ENCODE measurements at regions not wholly inside any gene's neighbourhood (a gene's known extent, or its start where the extent isn't known, plus 50 kb on each side); places are given as distances from the start of the nearest gene placed in this dataset.

- no peak for DNase-seq
Measured at GRCh38 chr1:221109930-221110329, 230.7 kb downstream of the HLX start.

DNA sequence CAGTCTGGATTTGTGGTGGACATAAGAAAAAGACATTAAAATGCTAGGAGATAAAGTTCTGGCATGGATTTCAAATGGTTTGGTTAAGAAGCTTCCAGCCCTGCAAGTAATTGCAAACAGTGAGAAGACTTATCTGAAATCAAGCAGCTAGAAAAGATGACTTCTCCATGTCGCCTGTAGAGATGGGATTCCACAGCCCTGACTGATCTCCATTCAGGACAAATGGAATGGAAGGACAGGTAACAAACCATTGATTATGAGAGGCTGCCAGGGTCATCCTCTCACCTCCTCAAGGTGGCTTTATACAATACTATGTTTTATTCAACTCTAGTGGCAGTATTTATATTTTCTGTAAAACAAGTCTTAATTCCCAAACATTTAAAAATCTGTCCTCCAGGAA, 237.9 kb downstream of the HLX start:
- DNase-seq = no peak

DNA sequence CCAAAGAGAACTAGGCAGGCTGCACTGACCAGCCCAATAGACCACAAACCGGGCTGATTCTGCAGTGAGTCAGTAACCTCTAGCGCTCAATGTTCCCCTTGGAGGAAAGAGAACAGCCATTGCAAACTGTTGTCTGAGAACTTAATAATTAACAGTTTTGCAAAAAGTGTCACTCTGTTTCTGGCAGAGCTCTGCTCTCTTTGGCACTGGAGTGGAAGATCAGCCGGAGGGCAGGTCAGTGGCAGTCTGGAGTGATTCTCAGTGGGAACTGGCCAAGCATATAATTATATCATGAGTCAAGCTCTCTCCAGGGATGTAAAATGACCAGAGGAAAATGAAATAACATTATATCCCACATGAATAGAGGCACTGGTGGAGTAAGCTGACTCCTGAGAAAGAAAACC, 238.3 kb downstream of the HLX start:
- DNase-seq = no peak

DNA sequence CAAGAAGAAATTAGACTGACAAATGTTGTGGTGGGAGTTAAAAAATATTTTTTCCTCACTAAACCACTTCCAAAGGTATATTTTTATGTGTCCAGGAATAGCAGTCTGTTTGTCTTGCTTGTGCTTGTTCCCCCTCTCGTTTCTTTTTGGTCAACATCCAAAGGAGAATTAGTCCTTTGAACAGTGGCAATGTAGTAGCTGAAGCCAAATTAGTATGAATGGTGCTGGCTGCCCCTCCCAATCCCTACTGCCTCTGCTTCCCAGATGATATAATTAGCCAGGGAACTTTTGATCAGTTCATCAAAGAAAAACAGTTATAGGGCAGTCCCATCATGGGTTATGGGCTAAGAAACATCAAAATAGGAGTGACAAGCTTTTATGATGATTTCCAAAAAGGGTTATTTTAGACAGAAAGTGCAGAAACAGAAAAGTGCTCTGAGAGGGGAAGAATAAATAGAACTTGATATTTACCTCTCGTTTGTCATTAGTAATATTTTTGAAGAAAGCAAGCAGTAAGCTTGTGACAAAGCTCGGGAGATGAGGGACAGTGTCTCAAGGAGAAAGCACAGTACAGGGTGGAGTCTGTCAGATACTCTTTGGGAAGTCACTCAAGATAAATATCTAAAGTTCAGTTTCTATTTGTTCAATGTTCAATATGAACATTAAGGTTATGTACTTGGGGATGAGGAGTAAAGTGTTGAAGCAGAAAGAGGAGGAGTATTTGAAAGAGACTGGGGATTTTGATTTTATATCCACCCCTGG, 239.1 kb downstream of the HLX start:
- no peak for DNase-seq

DNA sequence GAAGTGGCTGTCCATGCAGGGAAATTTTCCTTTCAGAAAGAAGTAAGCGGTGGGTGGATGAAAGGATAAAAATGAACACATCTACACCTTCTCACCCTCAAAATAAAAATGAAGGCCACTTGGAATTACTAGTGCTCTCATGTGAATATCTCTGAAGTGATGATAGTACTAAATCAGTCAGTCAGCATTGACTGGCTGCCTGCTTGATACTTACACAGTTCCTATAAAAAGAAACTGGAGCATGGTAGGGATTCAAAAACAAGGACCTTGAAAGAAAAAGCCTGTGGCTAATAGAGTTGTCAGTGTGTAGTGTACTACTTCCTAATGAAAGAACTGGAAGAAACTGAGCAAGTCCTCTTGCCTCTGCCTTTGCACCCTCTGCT, 239.7 kb downstream of the HLX start:
- no peak for DNase-seq

DNA sequence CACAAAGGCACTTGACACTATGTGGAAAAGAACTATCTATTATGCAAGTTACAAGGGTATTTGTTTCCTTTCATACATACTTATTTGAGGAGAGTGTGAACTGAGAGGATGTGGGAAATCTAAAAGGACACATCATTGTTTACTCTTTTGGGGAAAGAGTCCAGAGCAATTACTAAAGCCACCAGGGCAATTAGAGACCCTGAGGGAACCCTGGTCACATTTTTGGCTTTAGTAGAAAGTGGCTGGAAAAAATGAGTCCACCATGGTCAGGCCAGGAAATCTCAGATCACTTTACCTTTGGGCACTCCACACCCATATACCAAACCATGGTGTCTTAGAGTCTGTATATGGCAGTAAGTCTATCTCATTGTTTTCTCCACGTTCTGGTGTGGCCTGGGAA, 243.3 kb downstream of the HLX start:
- no peak for DNase-seq

DNA sequence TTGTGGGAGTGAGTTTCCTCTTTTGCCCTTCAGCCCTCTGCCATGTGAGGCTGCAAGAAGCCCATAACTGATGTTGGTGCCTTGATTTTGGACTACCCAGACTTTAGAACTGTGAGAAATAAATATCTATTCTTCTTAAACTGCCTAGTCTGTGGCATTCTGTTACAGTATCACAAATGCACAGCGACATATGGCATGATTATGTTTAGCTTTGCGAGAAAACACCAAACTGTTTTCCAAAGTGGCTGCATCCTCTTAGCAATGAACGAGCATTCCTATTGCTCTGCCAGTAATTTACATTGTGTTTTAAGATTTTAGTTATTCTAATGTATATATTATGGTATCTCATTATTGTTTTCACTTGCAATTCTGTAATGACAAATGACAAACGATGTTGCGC, 246.7 kb downstream of the HLX start:
- DNase-seq = no peak

- DNase-seq = no peak
Measured at GRCh38 chr1:221137666-221138065, 258.4 kb downstream of the HLX start.

DNA sequence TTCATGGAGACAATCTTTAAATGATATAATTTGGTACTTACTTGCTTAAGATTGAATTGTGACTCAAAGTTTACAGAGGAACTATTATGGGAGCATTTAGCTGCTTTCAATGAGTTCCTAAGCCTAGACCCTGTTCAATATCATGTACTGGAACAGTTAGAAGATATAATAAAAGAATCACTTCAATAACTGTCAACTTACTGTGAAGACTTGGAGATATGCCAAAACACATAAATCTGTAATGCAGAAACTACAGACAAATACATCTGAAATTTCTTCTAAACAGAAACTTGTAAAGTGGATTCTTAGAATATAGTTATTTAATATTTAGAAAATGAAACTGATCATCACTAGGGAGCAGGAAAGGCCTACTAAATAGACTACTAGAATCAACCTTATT, 259.3 kb downstream of the HLX start:
- no peak for DNase-seq

GRCh38 chr1:221139991-221140390, 260.7 kb downstream of the HLX start:
- no peak for DNase-seq

DNA sequence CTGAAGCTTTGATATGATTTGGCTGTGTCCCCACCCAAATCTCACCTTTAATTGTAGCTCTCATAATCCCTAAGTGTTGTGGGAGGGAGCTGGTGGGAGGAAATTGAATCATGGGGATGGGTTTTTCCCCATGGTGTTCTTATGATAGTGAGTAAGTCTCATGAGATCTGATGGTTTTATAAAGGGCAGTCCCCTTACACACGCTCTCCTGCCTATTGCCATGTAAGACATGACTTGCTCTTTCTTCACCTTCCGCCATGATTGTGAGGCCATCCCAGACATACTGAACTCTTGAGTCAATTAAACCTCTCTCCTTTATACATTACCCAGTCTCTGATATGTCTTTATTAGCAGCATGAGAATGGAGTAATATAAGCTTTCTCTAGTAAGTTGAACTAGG, 261.9 kb downstream of the HLX start:
- DNase-seq = no peak

DNA sequence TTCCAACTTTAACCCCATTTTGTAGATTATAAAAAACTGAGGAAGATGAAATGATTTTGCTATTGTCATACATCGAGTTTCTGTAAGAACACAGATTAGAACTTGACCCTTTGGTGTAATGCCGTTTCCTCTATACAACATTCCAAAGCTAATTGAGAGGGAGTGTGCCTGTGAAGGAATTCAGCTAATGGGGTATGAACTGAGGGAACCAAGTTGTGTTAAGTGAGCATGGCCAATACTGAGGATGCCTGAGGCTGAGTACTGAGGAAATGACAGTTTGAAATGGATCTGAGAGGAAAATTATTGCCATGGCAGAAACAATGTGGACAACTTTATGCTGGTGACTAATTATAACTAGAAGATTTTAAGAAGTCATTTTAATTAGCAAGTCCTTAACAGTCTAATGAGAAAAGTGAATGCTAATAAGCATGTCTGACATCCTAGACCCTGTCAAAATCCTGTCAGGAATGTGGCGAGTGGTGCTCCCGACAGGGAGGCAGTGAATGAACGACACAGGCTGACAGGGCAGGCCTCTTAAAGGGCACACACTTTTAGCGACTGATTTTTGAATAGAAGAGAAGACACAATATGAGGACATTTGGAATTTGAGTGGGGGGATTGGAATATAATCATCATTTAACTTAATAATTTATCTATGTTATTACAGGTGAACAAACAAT, 262.5 kb downstream of the HLX start:
- no peak for DNase-seq

- DNase-seq = no peak
Measured at GRCh38 chr1:221148660-221149059, 269.4 kb downstream of the HLX start.

DNA sequence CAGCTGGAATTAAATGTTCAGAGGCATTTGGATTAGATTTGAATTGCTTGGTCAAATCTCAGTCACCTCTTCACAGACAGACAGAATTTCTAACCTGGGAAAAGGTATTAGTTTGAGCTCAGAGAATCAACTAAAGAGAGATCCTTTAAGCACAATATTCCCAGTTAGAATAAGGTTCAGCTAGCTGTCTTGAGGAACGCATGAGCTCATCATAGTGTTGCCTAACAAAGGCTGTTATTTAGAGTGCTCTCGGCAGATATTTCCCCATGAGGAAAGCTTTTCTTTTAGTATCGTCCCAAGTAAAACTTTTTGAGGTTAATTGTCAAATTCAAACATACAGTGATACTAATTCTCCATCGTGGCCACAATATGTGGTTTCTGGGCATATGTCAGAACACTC, 269.9 kb downstream of the HLX start:
- DNase-seq = no peak

DNA sequence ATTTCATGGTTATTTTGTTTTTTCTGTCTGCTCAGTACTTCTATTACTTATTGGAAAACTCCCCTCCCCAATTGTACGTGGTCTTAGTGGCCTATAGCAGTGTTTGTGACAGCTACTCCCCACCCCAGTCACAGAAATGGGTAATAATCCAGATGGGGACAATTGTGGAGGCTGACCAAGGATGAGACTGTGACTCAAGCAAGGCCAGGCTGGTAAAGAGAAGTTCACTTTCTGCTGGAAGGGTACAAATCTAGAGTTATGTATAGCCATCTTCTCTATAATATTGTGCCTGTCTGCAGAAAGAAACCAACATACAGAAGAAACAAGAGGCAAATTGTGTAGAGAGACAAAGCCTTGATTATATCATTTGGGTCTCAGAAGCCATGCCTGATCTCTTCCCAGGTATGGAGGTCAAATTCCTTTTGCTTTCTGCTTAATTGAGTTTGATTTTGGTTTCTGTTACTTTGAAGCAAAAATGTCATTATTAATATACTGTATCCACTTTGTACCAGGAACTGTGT, 270.4 kb downstream of the HLX start:
- no peak for DNase-seq

- DNase-seq = no peak
Measured at GRCh38 chr1:221150996-221151395, 271.8 kb downstream of the HLX start.

- no peak for DNase-seq
Measured at GRCh38 chr1:221154932-221155331, 275.7 kb downstream of the HLX start.

GRCh38 chr1:221157026-221157761, 278.0 kb downstream of the HLX start:
- no peak for DNase-seq

DNA sequence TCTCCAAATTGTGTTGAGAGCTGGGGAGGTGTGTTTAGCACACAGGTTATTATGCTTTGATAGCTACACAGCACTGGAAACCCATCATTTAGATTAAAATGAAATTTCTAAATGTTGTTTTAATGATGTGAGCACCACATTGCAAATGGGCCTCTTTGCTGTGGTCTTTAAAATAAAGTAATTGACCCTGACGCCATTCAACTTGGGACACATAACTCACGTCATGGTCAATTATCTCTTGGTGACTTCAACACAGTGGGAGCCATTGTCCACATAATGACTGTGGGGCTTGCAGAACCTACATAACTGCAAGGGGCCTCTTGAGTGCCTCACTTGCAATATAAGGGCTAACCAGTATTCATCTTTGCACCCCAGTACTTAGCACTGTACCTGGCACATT, 280.4 kb downstream of the HLX start:
- DNase-seq = no peak

DNA sequence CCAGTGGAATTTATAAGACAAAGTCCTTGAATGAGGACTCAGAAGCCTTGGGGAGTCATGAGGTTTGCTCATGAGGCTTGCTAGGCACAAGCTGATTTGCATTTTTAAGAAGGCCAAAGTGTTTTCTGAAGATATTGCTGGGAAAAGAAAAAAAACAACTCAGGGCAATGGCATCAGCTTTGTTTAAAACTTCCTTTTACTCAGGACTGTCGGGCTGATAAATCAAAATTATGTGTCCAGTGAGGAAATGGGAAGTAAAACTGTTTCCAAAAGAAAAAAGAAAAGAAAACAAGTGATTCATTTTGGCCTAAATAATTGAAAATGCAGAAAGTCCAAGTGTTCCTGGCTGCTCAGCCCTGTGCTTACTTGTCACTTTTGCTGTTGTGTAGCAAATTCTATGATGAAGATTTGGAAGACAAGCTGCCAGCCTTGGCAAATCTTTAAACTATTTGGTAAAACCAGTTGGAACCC, 282.4 kb downstream of the HLX start:
- no peak for DNase-seq

- no peak for DNase-seq
Measured at GRCh38 chr1:221162352-221162751, 283.1 kb downstream of the HLX start.

DNA sequence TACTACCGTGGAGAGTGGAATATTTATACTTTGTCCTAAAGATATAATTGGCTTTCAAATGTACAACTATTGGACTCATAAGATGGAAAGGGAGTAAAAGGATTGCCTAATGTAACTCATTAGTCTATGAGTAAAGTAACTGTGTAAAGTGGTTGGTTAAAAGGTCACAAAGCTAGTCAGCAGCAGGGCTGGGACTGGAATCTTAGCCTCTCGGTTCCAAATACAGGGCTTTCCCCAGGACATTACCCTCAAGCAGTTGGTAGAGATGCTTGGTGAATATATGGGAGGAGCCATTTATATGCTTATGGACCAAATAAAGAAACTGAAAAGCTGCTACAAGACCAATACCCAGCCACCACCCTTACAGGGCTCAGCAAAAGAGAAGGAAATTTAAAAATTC, 283.7 kb downstream of the HLX start:
- no peak for DNase-seq

GRCh38 chr1:221164029-221164428, 284.8 kb downstream of the HLX start:
- DNase-seq = no peak

Measured in CD4-positive, alpha-beta T cell treated with Interleukin-17A for 4 hours (primary cell).